Erythroblast (primary cell): ENCODE measurements at regions not wholly inside any gene's neighbourhood (a gene's known extent, or its start where the extent isn't known, plus 50 kb on each side); places are given as distances from the start of the nearest gene placed in this dataset.
"Not testable (repeated sequence)": the region's sequence is repeated elsewhere in the genome, so short reads cannot be mapped to it uniquely, and the experiment has no call there.

ENCODE experiments used
- DNase-seq, 2 experiments: peaks; one replicate each; lab custom pipeline; 2025; lab: John Stamatoyannopoulos, UW
- GATA1 ChIP-seq: IDR thresholded peaks from 2 replicates; pipeline ENCODE4 v1.6.1; 2011; ENCODE audit warnings: low read depth, mild to moderate bottlenecking, control low read depth, low read length, moderate library complexity
- POLR2A ChIP-seq: IDR thresholded peaks from 2 replicates; pipeline ENCODE4 v1.6.1; 2011; ENCODE audit warnings: mild to moderate bottlenecking, low read length

GRCh38 chr3:31186041-31186440, 291.6 kb upstream of the GADL1 start:
- no peak for TF ChIP-seq GATA1
- no peak for TF ChIP-seq POLR2A
- no peak for DNase-seq

- DNase-seq, result no peak
- no peak for TF ChIP-seq POLR2A
- TF ChIP-seq GATA1, result no peak
Observed at GRCh38 chr3:31187380-31187779, 292.9 kb upstream of the GADL1 start.

GRCh38 chr3:31188112-31188511, 293.7 kb upstream of the GADL1 start:
- TF ChIP-seq POLR2A, result no peak
- TF ChIP-seq GATA1, result no peak

GRCh38 chr3:31189330-31189729, 294.9 kb upstream of the GADL1 start:
- no peak for DNase-seq
- no peak for TF ChIP-seq GATA1
- TF ChIP-seq POLR2A, result no peak

More at GRCh38 chr3:31188112-31188511, 293.7 kb upstream of the GADL1 start:
- no peak for DNase-seq

GRCh38 chr3:31189971-31190370, 295.5 kb upstream of the GADL1 start:
- TF ChIP-seq GATA1 (no peak), POLR2A (no peak)
- DNase-seq, result no peak

- no peak for DNase-seq
- TF ChIP-seq GATA1, result no peak
- no peak for TF ChIP-seq POLR2A
Observed at GRCh38 chr3:31191354-31191753, 296.9 kb upstream of the GADL1 start.

- TF ChIP-seq POLR2A (no peak), GATA1 (no peak)
- DNase-seq, result no peak
Observed at GRCh38 chr3:31193429-31193828, 299.0 kb upstream of the GADL1 start.

GRCh38 chr3:31193871-31194270, 299.4 kb upstream of the GADL1 start:
- no peak for DNase-seq
- TF ChIP-seq POLR2A (no peak), GATA1 (no peak)

GRCh38 chr3:31196261-31196660, 301.8 kb upstream of the GADL1 start:
- DNase-seq, result no peak
- no peak for TF ChIP-seq POLR2A
- no peak for TF ChIP-seq GATA1

GRCh38 chr3:31196881-31197364, 302.5 kb upstream of the GADL1 start:
- no peak for DNase-seq
- no peak for TF ChIP-seq GATA1
- TF ChIP-seq POLR2A, result no peak

- DNase-seq, result no peak
- TF ChIP-seq POLR2A, result no peak
Observed at GRCh38 chr3:31197941-31198340, 303.5 kb upstream of the GADL1 start.

GRCh38 chr3:31198890-31199289, 304.4 kb upstream of the GADL1 start:
- no peak for DNase-seq
- TF ChIP-seq POLR2A, result no peak
- TF ChIP-seq GATA1, result no peak

GRCh38 chr3:31203960-31204795, 309.7 kb upstream of the GADL1 start:
- DNase-seq, result no peak
- TF ChIP-seq POLR2A, result no peak
- no peak for TF ChIP-seq GATA1

GRCh38 chr3:31204796-31205056, 310.3 kb upstream of the GADL1 start:
- not testable (repeated sequence) for DNase-seq

GRCh38 chr3:31210068-31210645, 315.7 kb upstream of the GADL1 start:
- TF ChIP-seq GATA1 (no peak), POLR2A (no peak)
- DNase-seq, result no peak
